Right lobe of liver (tissue), 6 donors: ENCODE measurements at regions not wholly inside any gene's neighbourhood (a gene's known extent, or its start where the extent isn't known, plus 50 kb on each side); places are given as distances from the start of the nearest gene placed in this dataset.
A peak's percentile ranks its signal among the peaks of the same experiment; 100 is the strongest.

Experiments used
- ATAC-seq, 4 donors: fragments of 200-7000 bp; cut with Tn5 transposase; one replicate each; pipeline ENCODE4 v1.9.1; 2020; ENCODE audit warnings: mild to moderate bottlenecking in 4 of 4, moderate library complexity in 4 of 4
- DNase-seq, 3 donors: peaks; one replicate each; pipeline ENCODE4 v3.0.0-alpha.2; 2020
- H3K27ac ChIP-seq, 3 donors: fragments of 200-600 bp; one replicate each; pipeline ENCODE4 v1.8.0; 2022
- H3K27me3 ChIP-seq, 2 donors: fragments of 200-600 bp; one replicate each; pipeline ENCODE4 v1.8.0; 2022
- H3K36me3 ChIP-seq, 4 donors: fragments of 200-600 bp; sonication (generic) in 1 of 4; one replicate each; pipeline versions ENCODE4 v1.5.1 to v1.8.0; 2017 to 2022; ENCODE audit warnings: control low read depth in 1 of 4
- H3K4me1 ChIP-seq, 4 donors: fragments of 200-600 bp; sonication (generic) in 1 of 4; one replicate each; pipeline versions ENCODE4 v1.5.1 to v1.8.0; 2017 to 2022; ENCODE audit warnings: control low read depth in 1 of 4
- H3K4me3 ChIP-seq, 3 donors: fragments of 200-600 bp; one replicate each; pipeline ENCODE4 v1.8.0; 2022
- H3K9me3 ChIP-seq, 4 donors: fragments of 200-600 bp; sonication (generic) in 1 of 4; one replicate each; pipeline versions ENCODE4 v1.5.1 to v1.8.0; 2017 to 2022; ENCODE audit warnings: control low read depth in 1 of 4
- POLR2A ChIP-seq: fragments of 450-650 bp; IDR thresholded peaks from one replicate; pipeline ENCODE4 v1.6.1; 2017; ENCODE audit warnings: antibody characterized with exemption, mild to moderate bottlenecking
- WGBS: methylation state at CpG from one replicate; pipeline ENCODE4 v1.1.6; 2018; ENCODE audit warnings: low coverage, low lambda C conversion rate; ENCODE audit not compliant: insufficient coverage; ENCODE audit errors: missing lambda C conversion rate; 5-methylcytosine and 5-hydroxymethylcytosine counted together
- intact Hi-C, 2 donors: fragments of 100-400 bp; cut with DNase I; formaldehyde crosslinking; loops; one replicate each; pipeline versions ENCODE4 v1.11.2 to v1.14.1; 2022
- TF ChIP-seq, protein P1 (sequence below), 4 donors: fragments of 200-600 bp in 3 of 4; fragments of 450-650 bp in 1 of 4; IDR thresholded peaks; one replicate each; pipeline versions ENCODE4 v1.5.1 to v1.8.0; 2016 to 2022; ENCODE audit warnings: antibody characterized with exemption in 4 of 4, mild to moderate bottlenecking in 2 of 4
- donor health status: DM: no; HTN: yes; CAD: no.
- donor health status: DM: no; HTN: no; CAD: no.
- donor health status: DM: no; HTN: no; CAD: no.
- donor health status: DM: no; HTN: yes; CAD: no.
- donor health status: DM: no; HTN: yes; CAD: no.

DNA sequence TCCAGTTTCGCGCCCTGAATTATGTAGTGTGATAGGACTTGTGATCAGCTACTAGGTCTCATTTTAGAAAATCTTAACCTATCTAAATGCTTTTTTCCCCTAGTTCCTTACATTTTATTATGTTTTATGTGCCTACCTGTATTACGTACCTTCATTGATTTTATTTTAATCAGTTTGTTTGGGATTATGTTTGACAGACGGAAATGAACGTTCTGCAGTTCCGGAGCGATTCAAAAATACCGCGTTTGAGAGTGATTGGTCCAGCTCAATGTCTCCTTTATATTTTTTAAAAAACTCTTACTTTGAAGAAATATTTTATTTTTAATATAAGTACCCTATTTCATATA lies 114.3 kb upstream of the BTN3A2 start:
- ATAC-seq, result peak in 2 of 4 donors; percentile 17 to 39
- Histone ChIP-seq H3K27me3 (peaks cover 0 to 29% of the 10 kb centered on the region in 2 donors), H3K36me3 (no peaks in the 10 kb centered on the region), H3K4me1 (no peaks in the 10 kb centered on the region), H3K9me3 (no peaks in the 10 kb centered on the region), H3K27ac (no peak overlapping the region), H3K4me3 (peak overlapping the region in 2 of 3 donors; percentile 9 to 47)
- intact Hi-C loops, result no loop called here
- WGBS, result 3% methylated on average over 9 of the region's 9 CpGs
- TF ChIP-seq POLR2A, result no peak
- DNase-seq, result no peak

DNA sequence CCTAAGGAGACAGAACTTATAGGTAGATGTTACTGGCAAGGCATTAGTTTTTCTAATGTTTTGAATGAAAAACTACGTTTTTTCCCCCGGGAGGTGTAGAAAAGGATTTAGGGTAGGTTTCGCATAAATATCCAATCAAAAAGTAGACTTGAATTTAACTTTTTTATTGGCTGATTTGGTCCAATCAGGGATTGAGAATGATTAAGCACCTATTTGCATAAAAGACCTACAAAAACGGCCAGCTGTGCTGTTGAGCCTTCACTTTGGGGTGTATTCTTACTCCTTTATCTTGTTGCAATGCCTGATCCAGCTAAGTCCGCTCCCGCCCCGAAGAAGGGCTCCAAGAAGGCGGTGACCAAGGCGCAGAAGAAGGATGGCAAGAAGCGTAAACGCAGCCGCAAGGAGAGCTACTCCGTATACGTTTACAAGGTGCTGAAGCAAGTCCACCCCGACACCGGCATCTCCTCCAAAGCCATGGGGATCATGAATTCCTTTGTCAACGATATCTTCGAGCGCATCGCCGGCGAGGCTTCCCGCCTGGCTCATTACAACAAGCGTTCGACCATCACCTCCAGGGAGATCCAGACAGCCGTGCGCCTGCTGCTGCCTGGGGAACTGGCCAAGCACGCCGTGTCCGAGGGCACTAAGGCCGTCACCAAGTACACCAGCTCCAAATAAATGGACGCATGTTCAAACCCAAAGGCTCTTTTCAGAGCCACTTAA lies 113.5 kb upstream of the BTN3A2 start:
- Histone ChIP-seq H3K4me3 (peak overlapping the region; percentile 9 to 47 (median 36)), H3K27ac (peak overlapping the region in 1 of 3 donors; percentile 46), H3K36me3 (no peaks in the 10 kb centered on the region), H3K9me3 (no peaks in the 10 kb centered on the region), H3K27me3 (peaks cover 0 to 29% of the 10 kb centered on the region in 2 donors), H3K4me1 (no peaks in the 10 kb centered on the region)
- intact Hi-C loops, result no loop called here
- TF ChIP-seq, protein P1, sequence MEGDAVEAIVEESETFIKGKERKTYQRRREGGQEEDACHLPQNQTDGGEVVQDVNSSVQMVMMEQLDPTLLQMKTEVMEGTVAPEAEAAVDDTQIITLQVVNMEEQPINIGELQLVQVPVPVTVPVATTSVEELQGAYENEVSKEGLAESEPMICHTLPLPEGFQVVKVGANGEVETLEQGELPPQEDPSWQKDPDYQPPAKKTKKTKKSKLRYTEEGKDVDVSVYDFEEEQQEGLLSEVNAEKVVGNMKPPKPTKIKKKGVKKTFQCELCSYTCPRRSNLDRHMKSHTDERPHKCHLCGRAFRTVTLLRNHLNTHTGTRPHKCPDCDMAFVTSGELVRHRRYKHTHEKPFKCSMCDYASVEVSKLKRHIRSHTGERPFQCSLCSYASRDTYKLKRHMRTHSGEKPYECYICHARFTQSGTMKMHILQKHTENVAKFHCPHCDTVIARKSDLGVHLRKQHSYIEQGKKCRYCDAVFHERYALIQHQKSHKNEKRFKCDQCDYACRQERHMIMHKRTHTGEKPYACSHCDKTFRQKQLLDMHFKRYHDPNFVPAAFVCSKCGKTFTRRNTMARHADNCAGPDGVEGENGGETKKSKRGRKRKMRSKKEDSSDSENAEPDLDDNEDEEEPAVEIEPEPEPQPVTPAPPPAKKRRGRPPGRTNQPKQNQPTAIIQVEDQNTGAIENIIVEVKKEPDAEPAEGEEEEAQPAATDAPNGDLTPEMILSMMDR (IDR thresholded peaks at IDR 0.05), result no peak
- TF ChIP-seq POLR2A, result peak; percentile 66
- ATAC-seq (peak; percentile 56 to 69 (median 60)), DNase-seq (peak in 1 of 3 donors; percentile 44)
- WGBS, result 1% methylated on average over 19 of the region's 32 CpGs

DNA sequence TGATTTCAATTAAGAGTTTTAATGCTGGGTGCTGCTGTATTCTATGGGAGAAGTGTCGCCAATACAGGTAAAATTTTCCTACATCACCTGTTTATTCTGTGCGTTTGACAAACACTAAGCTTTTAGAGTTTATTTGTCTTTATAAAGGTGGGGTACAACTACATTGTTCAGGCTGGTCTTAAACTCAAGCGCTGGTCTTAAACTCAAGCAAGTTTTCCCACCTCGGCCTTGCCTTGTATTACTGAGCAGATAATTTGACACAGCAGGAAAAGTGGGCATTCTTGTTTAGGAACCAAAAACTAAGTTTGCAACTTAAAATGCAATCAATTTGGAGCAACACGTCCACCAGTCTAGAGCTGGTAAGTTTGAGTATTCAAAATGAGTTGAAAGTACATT lies 112.9 kb upstream of the BTN3A2 start:
- H3K9me3 ChIP-seq, result no peaks in the 10 kb centered on the region
- TF ChIP-seq, protein P1 (IDR thresholded peaks at IDR 0.05), result no peak
- TF ChIP-seq POLR2A, result no peak
- no peaks in the 10 kb centered on the region for H3K36me3 ChIP-seq
- no peaks in the 10 kb centered on the region for H3K4me1 ChIP-seq
- DNase-seq, result no peak
- intact Hi-C loops, result no loop called here
- peak overlapping the region; percentile 9 to 47 (median 36) for H3K4me3 ChIP-seq
- H3K27me3 ChIP-seq, result peaks cover 0 to 29% of the 10 kb centered on the region in 2 donors
- ATAC-seq, result no peak
- WGBS, result 29% methylated on average over 5 of the region's 5 CpGs
- H3K27ac ChIP-seq, result peak overlapping the region in 1 of 3 donors; percentile 46

DNA sequence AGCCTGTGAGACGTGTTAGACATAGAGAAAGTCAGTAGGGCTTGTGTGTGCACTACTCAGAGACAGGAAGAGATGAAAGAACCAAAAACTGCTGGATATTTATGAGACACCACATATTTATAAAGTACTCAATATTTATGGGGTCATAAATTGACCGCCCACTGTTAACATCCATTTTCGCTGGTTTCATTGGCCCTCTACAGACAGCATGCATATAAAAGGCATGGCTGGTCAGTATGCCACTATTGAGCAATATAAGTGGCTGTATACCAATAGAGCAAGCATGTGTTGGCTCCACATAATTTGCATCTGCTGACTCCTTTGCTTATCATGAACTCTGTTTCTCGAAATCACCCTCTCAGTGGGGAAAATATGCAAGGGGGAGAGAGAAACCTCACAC lies 110.3 kb upstream of the BTN3A2 start:
- no peaks in the 10 kb centered on the region for H3K9me3 ChIP-seq
- H3K27me3 ChIP-seq, result peaks cover 0 to 23% of the 10 kb centered on the region in 2 donors
- no peak overlapping the region for H3K27ac ChIP-seq
- no peak for TF ChIP-seq POLR2A
- TF ChIP-seq, protein P1 (IDR thresholded peaks at IDR 0.05), result no peak
- ATAC-seq (no peak), DNase-seq (no peak)
- H3K4me1 ChIP-seq, result no peaks in the 10 kb centered on the region
- 82% methylated on average over 4 of the region's 4 CpGs for WGBS
- H3K36me3 ChIP-seq, result no peaks in the 10 kb centered on the region
- intact Hi-C loops, result no loop called here
- H3K4me3 ChIP-seq, result no peak overlapping the region

DNA sequence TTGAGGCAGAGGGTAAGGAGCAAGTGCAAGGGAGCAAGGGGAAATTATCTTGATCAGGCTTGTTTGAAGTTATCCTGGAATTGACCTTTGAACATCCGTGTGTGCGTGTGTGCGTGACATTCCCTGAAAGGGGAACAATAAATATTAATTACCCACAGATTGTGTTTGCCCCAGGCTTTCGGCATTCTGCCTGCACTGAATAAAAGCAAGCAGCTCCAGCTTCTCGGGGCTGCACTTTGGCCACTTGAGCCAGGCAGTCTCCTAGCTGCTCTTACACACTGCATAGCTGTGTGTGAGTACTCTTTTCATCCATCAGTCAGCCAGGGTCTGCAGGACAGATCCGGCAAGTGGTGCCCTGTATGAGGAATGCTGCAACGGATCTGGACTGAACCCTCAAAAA lies 107.7 kb upstream of the BTN3A2 start:
- Histone ChIP-seq H3K27ac (no peak overlapping the region), H3K9me3 (no peaks in the 10 kb centered on the region), H3K27me3 (no peaks in the 10 kb centered on the region), H3K4me1 (no peaks in the 10 kb centered on the region), H3K4me3 (no peak overlapping the region), H3K36me3 (no peaks in the 10 kb centered on the region)
- 30% methylated on average over 4 of the region's 7 CpGs for WGBS
- no peak for TF ChIP-seq POLR2A
- TF ChIP-seq, protein P1 (IDR thresholded peaks at IDR 0.05), result no peak
- ATAC-seq (no peak), DNase-seq (no peak)
- intact Hi-C loops, result no loop called here
